K562 (cell line): ENCODE measurements at regions not wholly inside any gene's neighbourhood (a gene's known extent, or its start where the extent isn't known, plus 50 kb on each side); places are given as distances from the start of the nearest gene placed in this dataset.

Experiments used
- BMI1 ChIP-seq: fragments of 150-350 bp; IDR thresholded peaks from 2 replicates; pipeline ENCODE4 v1.6.1; 2014; ENCODE audit warnings: low read length
- FOXJ2 ChIP-seq: fragments of 200-800 bp; sonication (Bioruptor generic); IDR thresholded peaks from 2 replicates; pipeline ENCODE4 v1.6.1; 2016; ENCODE audit warnings: missing genetic modification characterization, missing compliant biosample characterization
- MED1 ChIP-seq: sonication (generic); formaldehyde crosslinking; IDR thresholded peaks from 2 replicates; pipeline ENCODE4 v1.8.1; 2023; ENCODE audit warnings: missing genetic modification reagents, borderline replicate concordance
- TCF3 ChIP-seq: sonication (generic); formaldehyde crosslinking; IDR thresholded peaks from 2 replicates; pipeline ENCODE4 v1.4.0; 2020; ENCODE audit warnings: mild to moderate bottlenecking, missing genetic modification reagents
- ZNF274 ChIP-seq: IDR thresholded peaks from 2 replicates; pipeline ENCODE4 v1.6.1; 2011; ENCODE audit warnings: low read depth, mild to moderate bottlenecking, low read length, moderate library complexity, borderline replicate concordance

DNA sequence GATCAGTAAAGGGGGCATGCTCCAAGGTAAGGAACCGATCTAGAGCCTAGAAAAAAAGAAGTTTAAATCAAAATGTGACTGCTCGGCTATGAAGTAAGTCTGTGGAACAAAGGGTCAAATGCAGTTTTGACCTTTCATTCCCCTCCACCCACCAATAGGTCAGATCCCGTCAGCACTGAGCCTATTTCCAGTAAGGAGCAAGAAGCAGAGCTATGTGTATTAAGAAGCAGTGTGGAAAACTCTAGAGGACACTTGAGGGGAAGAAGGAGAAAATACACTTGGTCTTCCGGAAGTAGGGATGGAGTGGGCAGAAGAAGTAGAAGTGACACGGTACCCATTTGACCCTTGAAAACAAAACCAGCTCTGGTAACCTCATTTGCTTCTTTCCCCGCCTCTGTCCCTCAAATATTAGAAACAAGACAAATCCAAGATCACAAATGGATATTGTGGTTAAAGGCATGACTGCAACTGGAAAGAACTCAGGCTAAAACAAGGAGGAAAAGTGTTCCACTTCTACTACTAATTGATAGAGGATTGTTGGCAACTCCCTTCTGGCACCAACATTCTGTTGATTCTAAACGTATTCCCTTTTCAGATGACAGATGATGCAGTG, 888.3 kb upstream of the NR2F2 start:
- TF ChIP-seq FOXJ2, result no peak
- no peak for TF ChIP-seq MED1 (CRISPR knock-in tag)
- no peak for TF ChIP-seq BMI1
- TF ChIP-seq ZNF274, result no peak
- no peak for TF ChIP-seq TCF3 (CRISPR knock-in tag)
